ENCODE measurements at regions not wholly inside any gene's neighbourhood (a gene's known extent, or its start where the extent isn't known, plus 50 kb on each side); places are given as distances from the start of the nearest gene placed in this dataset.
A peak's percentile ranks its signal among the peaks of the same experiment; 100 is the strongest.

GRCh38 chr1:202067188-202067974 is 55.3 kb upstream of the GPR37L1 start:
- no peak overlapping the region for H2AFZ ChIP-seq (replicated peaks)
- no peak overlapping the region for H3K27ac Mint-ChIP-seq
- no peaks in the 10 kb centered on the region for H4K20me1 ChIP-seq (ENCODE audit: low read depth)
- no peak overlapping the region for H3K9ac ChIP-seq
- peaks cover 27% of the 10 kb centered on the region for H3F3A ChIP-seq (ENCODE audit: low read depth)
- no peaks in the 10 kb centered on the region for H3K27me3 ChIP-seq
- H3K36me3 Mint-ChIP-seq, result no peaks in the 10 kb centered on the region
- peaks cover 17% of the 10 kb centered on the region for H3K4me1 Mint-ChIP-seq
- no peaks in the 10 kb centered on the region for H3K36me3 ChIP-seq
- TF ChIP-seq EZH2phosphoT487 (IDR thresholded peaks at IDR 0.05), result no peak
- TF ChIP-seq EZH2 (IDR thresholded peaks at IDR 0.05), result no peak
- no peak for TF ChIP-seq CTCF (IDR thresholded peaks at IDR 0.05)
- no peak overlapping the region for H3K4me3 ChIP-seq
- H3K4me3 Mint-ChIP-seq, result no peak overlapping the region
- no peak overlapping the region for H3K4me2 ChIP-seq
- DNase-seq (ENCODE audit: low spot score), result no peak
- no peaks in the 10 kb centered on the region for H3K79me2 ChIP-seq (ENCODE audit: low read depth)
- H3K27ac ChIP-seq, result no peak overlapping the region
- H3K9me3 Mint-ChIP-seq, result no peaks in the 10 kb centered on the region
- peaks cover under 1% of the 10 kb centered on the region for H3K27me3 Mint-ChIP-seq (ENCODE audit: insufficient read depth, low read depth)
- peaks cover 9% of the 10 kb centered on the region for H3K4me1 ChIP-seq
- H3K9me3 ChIP-seq (ENCODE audit: low read depth), result no peaks in the 10 kb centered on the region

- no peak overlapping the region for H3K4me3 Mint-ChIP-seq
- H3K27ac Mint-ChIP-seq, result peak overlapping the region; percentile 12
- H3K9ac ChIP-seq, result no peak overlapping the region
- no peak overlapping the region for H3K4me2 ChIP-seq
- no peak overlapping the region for H3K27ac ChIP-seq
- H3K36me3 ChIP-seq, result no peaks in the 10 kb centered on the region
- H3K9me3 ChIP-seq (ENCODE audit: low read depth), result no peaks in the 10 kb centered on the region
- no peak overlapping the region for H2AFZ ChIP-seq (replicated peaks)
- H3K36me3 Mint-ChIP-seq, result no peaks in the 10 kb centered on the region
- H3K4me1 Mint-ChIP-seq, result peaks cover 12% of the 10 kb centered on the region
- H3K4me3 ChIP-seq, result no peak overlapping the region
- H3F3A ChIP-seq (ENCODE audit: low read depth), result peaks cover 20% of the 10 kb centered on the region
- H3K27me3 ChIP-seq, result no peaks in the 10 kb centered on the region
- peaks cover 9% of the 10 kb centered on the region for H3K4me1 ChIP-seq
- H3K9me3 Mint-ChIP-seq, result no peaks in the 10 kb centered on the region
- H3K79me2 ChIP-seq (ENCODE audit: low read depth), result no peaks in the 10 kb centered on the region
- H3K27me3 Mint-ChIP-seq (ENCODE audit: insufficient read depth, low read depth), result peaks cover 2% of the 10 kb centered on the region
- peak; percentile 55 for DNase-seq (ENCODE audit: low spot score)
- no peak for TF ChIP-seq EZH2phosphoT487 (IDR thresholded peaks at IDR 0.05)
- H4K20me1 ChIP-seq (ENCODE audit: low read depth), result no peaks in the 10 kb centered on the region
Measured at GRCh38 chr1:202068596-202068995, 54.1 kb upstream of the GPR37L1 start.

GRCh38 chr1:202069662-202070061 is 53.1 kb upstream of the GPR37L1 start:
- Mint-ChIP-seq H3K4me3 (peak overlapping the region; percentile 24), H3K27me3 (ENCODE audit: insufficient read depth, low read depth) (peaks cover 2% of the 10 kb centered on the region), H3K9me3 (no peaks in the 10 kb centered on the region), H3K4me1 (peaks cover 10% of the 10 kb centered on the region), H3K27ac (peak overlapping the region; percentile 27), H3K36me3 (no peaks in the 10 kb centered on the region)
- DNase-seq (ENCODE audit: low spot score), result no peak
- H3K4me3 ChIP-seq, result no peak overlapping the region
- H3K79me2 ChIP-seq (ENCODE audit: low read depth), result no peaks in the 10 kb centered on the region
- peaks cover 12% of the 10 kb centered on the region for H3F3A ChIP-seq (ENCODE audit: low read depth)
- TF ChIP-seq CTCF (IDR thresholded peaks at IDR 0.05), result no peak
- no peak for TF ChIP-seq EZH2phosphoT487 (IDR thresholded peaks at IDR 0.05)
- TF ChIP-seq EZH2 (IDR thresholded peaks at IDR 0.05), result no peak
- no peaks in the 10 kb centered on the region for H4K20me1 ChIP-seq (ENCODE audit: low read depth)
- H3K4me2 ChIP-seq, result no peak overlapping the region
- no peaks in the 10 kb centered on the region for H3K27me3 ChIP-seq
- no peak overlapping the region for H3K9ac ChIP-seq
- H2AFZ ChIP-seq (replicated peaks), result no peak overlapping the region
- H3K27ac ChIP-seq, result no peak overlapping the region
- no peaks in the 10 kb centered on the region for H3K36me3 ChIP-seq
- H3K4me1 ChIP-seq, result peaks cover under 1% of the 10 kb centered on the region
- no peaks in the 10 kb centered on the region for H3K9me3 ChIP-seq (ENCODE audit: low read depth)

- H3K9me3 Mint-ChIP-seq, result no peaks in the 10 kb centered on the region
Measured at GRCh38 chr1:202072211-202072765, 50.4 kb upstream of the GPR37L1 start.

More at GRCh38 chr1:202072211-202072765, 50.4 kb upstream of the GPR37L1 start:
- H3K9ac ChIP-seq, result no peak overlapping the region
- H3K79me2 ChIP-seq (ENCODE audit: low read depth), result no peaks in the 10 kb centered on the region
- no peak overlapping the region for H3K27ac Mint-ChIP-seq
- no peaks in the 10 kb centered on the region for H3K36me3 Mint-ChIP-seq
- TF ChIP-seq CTCF (IDR thresholded peaks at IDR 0.05) (no peak), EZH2phosphoT487 (IDR thresholded peaks at IDR 0.05) (no peak), EZH2 (IDR thresholded peaks at IDR 0.05) (no peak)
- H3K27me3 ChIP-seq, result no peaks in the 10 kb centered on the region
- DNase-seq (ENCODE audit: low spot score), result no peak
- H3K4me1 Mint-ChIP-seq, result peaks cover 19% of the 10 kb centered on the region
- no peak overlapping the region for H3K4me2 ChIP-seq
- no peaks in the 10 kb centered on the region for H3K4me1 ChIP-seq
- H3K9me3 ChIP-seq (ENCODE audit: low read depth), result no peaks in the 10 kb centered on the region
- no peaks in the 10 kb centered on the region for H3K36me3 ChIP-seq
- H3F3A ChIP-seq (ENCODE audit: low read depth), result peaks cover 10% of the 10 kb centered on the region
- no peak overlapping the region for H3K27ac ChIP-seq
- H2AFZ ChIP-seq (replicated peaks), result no peak overlapping the region
- no peak overlapping the region for H3K4me3 Mint-ChIP-seq
- no peak overlapping the region for H3K4me3 ChIP-seq
- no peaks in the 10 kb centered on the region for H4K20me1 ChIP-seq (ENCODE audit: low read depth)
- H3K27me3 Mint-ChIP-seq (ENCODE audit: insufficient read depth, low read depth), result peaks cover 4% of the 10 kb centered on the region

All from neural progenitor cell (in vitro differentiated cells).